Colonic mucosa (tissue), 4 donors: ENCODE measurements at regions not wholly inside any gene's neighbourhood (a gene's known extent, or its start where the extent isn't known, plus 50 kb on each side); places are given as distances from the start of the nearest gene placed in this dataset.

ENCODE experiments used
- DNase-seq: peaks from one replicate; pipeline ENCODE4 v3.0.0-alpha.2; 2020
- H3K27ac ChIP-seq: fragments of 200-600 bp; one replicate; pipeline ENCODE4 v1.8.0; 2021
- H3K27me3 ChIP-seq: fragments of 200-600 bp; one replicate; pipeline ENCODE4 v1.8.0; 2021
- H3K36me3 ChIP-seq: fragments of 200-600 bp; one replicate; pipeline ENCODE4 v1.8.0; 2021
- H3K4me1 ChIP-seq: fragments of 200-600 bp; one replicate; pipeline ENCODE4 v1.8.0; 2021; ENCODE audit warnings: mild to moderate bottlenecking
- H3K4me3 ChIP-seq: fragments of 200-600 bp; one replicate; pipeline ENCODE4 v1.8.0; 2021
- H3K9ac ChIP-seq, 2 donors: one replicate each; pipeline ENCODE4 v1.7.0; 2013; ENCODE audit warnings: control low read depth in 2 of 2, low read depth in 2 of 2, low read length in 2 of 2
- H3K9me3 ChIP-seq: fragments of 200-600 bp; one replicate; pipeline ENCODE4 v1.8.0; 2021
- CTCF ChIP-seq: fragments of 200-600 bp; IDR thresholded peaks from one replicate; pipeline ENCODE4 v1.8.0; 2022; ENCODE audit warnings: antibody characterized with exemption, mild to moderate bottlenecking
- intact Hi-C: fragments of 100-400 bp; cut with DNase I; formaldehyde crosslinking; loops from one replicate; pipeline ENCODE4 v1.14.1; 2022
- donor health status: healthy.
- donor health status: DM: no; HTN: no; CAD: no.
- donor health status: DM: no; HTN: no; CAD: no.

- Histone ChIP-seq H3K4me1 (no peaks in the 10 kb centered on the region), H3K9ac (no peak overlapping the region), H3K27ac (no peak overlapping the region), H3K4me3 (no peak overlapping the region), H3K27me3 (no peaks in the 10 kb centered on the region), H3K9me3 (no peaks in the 10 kb centered on the region), H3K36me3 (no peaks in the 10 kb centered on the region)
- TF ChIP-seq CTCF = no peak
- intact Hi-C loops = no loop called here
- no peak for DNase-seq
Measured at GRCh38 chr11:47913529-47914244, 65.5 kb upstream of the NUP160 start.

DNA sequence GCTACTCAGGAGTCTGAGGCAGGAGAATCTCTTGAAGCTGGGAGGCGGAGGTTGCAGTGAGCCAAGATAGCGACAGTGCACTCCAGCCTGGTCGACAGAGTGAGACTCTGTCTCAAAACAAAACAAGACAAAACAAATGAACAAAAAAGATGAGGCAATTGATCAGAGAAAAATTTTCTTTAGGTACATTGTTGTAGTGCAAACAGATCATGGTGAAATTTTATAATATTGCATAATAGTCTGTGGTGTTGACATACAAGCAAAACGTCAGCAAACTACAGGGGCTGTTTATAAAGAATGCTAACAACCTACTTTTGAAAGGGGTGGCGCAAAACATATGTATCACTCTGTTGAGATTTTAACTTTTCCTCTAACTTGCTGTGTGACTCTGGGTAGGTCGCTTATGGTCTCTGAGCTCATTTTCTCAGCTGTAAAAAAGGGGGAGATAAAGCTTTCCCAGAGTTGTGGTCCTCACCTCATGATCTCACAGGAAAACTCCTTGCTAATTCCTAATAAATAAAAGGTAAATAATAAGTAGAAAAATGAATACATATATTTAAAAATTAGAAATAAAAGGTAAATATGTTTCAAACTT is 64.8 kb upstream of the NUP160 start:
- H3K36me3 ChIP-seq = no peaks in the 10 kb centered on the region
- no peaks in the 10 kb centered on the region for H3K9me3 ChIP-seq
- H3K4me1 ChIP-seq = no peaks in the 10 kb centered on the region
- intact Hi-C loops = no loop called here
- DNase-seq = no peak
- TF ChIP-seq CTCF = no peak
- no peak overlapping the region for H3K4me3 ChIP-seq
- H3K9ac ChIP-seq = no peak overlapping the region
- no peaks in the 10 kb centered on the region for H3K27me3 ChIP-seq
- H3K27ac ChIP-seq = no peak overlapping the region

- no peaks in the 10 kb centered on the region for H3K36me3 ChIP-seq
- intact Hi-C loops = no loop called here
- no peak overlapping the region for H3K9ac ChIP-seq
- no peaks in the 10 kb centered on the region for H3K4me1 ChIP-seq
- no peak for TF ChIP-seq CTCF
- H3K9me3 ChIP-seq = no peaks in the 10 kb centered on the region
- no peak for DNase-seq
- no peaks in the 10 kb centered on the region for H3K27me3 ChIP-seq
- no peak overlapping the region for H3K4me3 ChIP-seq
- no peak overlapping the region for H3K27ac ChIP-seq
Measured at GRCh38 chr11:47911149-47911548, 63.0 kb upstream of the NUP160 start.

- H3K4me1 ChIP-seq = no peaks in the 10 kb centered on the region
- H3K9me3 ChIP-seq = no peaks in the 10 kb centered on the region
- H3K4me3 ChIP-seq = no peak overlapping the region
- H3K9ac ChIP-seq = no peak overlapping the region
- H3K27ac ChIP-seq = no peak overlapping the region
- no peaks in the 10 kb centered on the region for H3K27me3 ChIP-seq
- TF ChIP-seq CTCF = no peak
- DNase-seq = no peak
- intact Hi-C loops = no loop called here
- no peaks in the 10 kb centered on the region for H3K36me3 ChIP-seq
Measured at GRCh38 chr11:47908198-47908597, 60.0 kb upstream of the NUP160 start.

DNA sequence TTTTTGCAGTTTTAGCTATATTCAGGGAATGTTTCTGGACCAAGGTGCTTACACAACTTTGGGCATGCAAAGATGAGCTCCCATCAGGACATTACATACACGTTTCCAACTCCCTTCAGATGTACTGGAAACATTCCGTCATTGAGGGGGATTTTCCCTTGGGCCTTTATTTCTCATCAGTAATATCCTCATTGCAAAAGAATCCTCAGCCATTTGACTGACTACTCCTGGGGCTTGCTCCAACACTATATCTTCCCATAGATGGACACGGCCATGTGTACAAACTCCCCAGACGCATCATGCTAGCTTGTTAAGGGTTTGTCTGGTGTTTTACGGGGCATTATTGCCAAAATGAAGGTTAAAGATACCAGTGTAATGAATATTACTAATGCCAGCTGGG is 59.3 kb upstream of the NUP160 start:
- intact Hi-C loops = no loop called here
- Histone ChIP-seq H3K27me3 (no peaks in the 10 kb centered on the region), H3K9me3 (no peaks in the 10 kb centered on the region), H3K27ac (no peak overlapping the region), H3K4me1 (no peaks in the 10 kb centered on the region), H3K4me3 (no peak overlapping the region), H3K9ac (no peak overlapping the region), H3K36me3 (no peaks in the 10 kb centered on the region)
- DNase-seq = no peak
- no peak for TF ChIP-seq CTCF
